ENCODE measurements at regions not wholly inside any gene's neighbourhood (a gene's known extent, or its start where the extent isn't known, plus 50 kb on each side); places are given as distances from the start of the nearest gene placed in this dataset.
"Not testable (repeated sequence)": the region's sequence is repeated elsewhere in the genome, so short reads cannot be mapped to it uniquely, and the experiment has no call there.

- no peaks in the 10 kb centered on the region for H3K4me1 Mint-ChIP-seq
- no peak overlapping the region for H3K27ac Mint-ChIP-seq
- H3K36me3 Mint-ChIP-seq = no peaks in the 10 kb centered on the region
- peaks cover 0 to 5% (median 3%) of the 10 kb centered on the region in 3 donors for H3K27me3 Mint-ChIP-seq (ENCODE audit: low read depth in 3 of 3)
- peaks cover 0 to 6% (median 2%) of the 10 kb centered on the region in 6 donors for H3K9me3 Mint-ChIP-seq
- DNase-seq = no peak
- H3K4me3 Mint-ChIP-seq = no peak overlapping the region
These were observed 381.2 kb upstream of the FAR2 start for GRCh38 chr12:28767836-28768348.

- H3K9me3 Mint-ChIP-seq = peaks cover 0 to 6% (median 2%) of the 10 kb centered on the region in 6 donors
- H3K27ac Mint-ChIP-seq = no peak overlapping the region
- H3K4me3 Mint-ChIP-seq = no peak overlapping the region
- H3K36me3 Mint-ChIP-seq = no peaks in the 10 kb centered on the region
- no peak for DNase-seq
- no peaks in the 10 kb centered on the region for H3K4me1 Mint-ChIP-seq
- H3K27me3 Mint-ChIP-seq (ENCODE audit: low read depth in 3 of 3) = peaks cover 0 to 5% (median 3%) of the 10 kb centered on the region in 3 donors
These were observed 378.8 kb upstream of the FAR2 start for GRCh38 chr12:28770322-28770721.

GRCh38 chr12:28771968-28772367 is 377.1 kb upstream of the FAR2 start:
- Mint-ChIP-seq H3K9me3 (peaks cover 0 to 7% (median 4%) of the 10 kb centered on the region in 6 donors), H3K4me3 (no peak overlapping the region), H3K27ac (no peak overlapping the region), H3K4me1 (peaks cover 0 to 6% of the 10 kb centered on the region in 2 donors), H3K27me3 (ENCODE audit: low read depth in 3 of 3) (peaks cover 0 to 5% (median 3%) of the 10 kb centered on the region in 3 donors), H3K36me3 (no peaks in the 10 kb centered on the region)
- no peak for DNase-seq

- Mint-ChIP-seq H3K4me3 (no peak overlapping the region), H3K9me3 (peaks cover 0 to 7% (median 0%) of the 10 kb centered on the region in 6 donors), H3K4me1 (peaks cover 1 to 19% of the 10 kb centered on the region in 2 donors), H3K27me3 (ENCODE audit: low read depth in 3 of 3) (peaks cover 0 to 1% (median 1%) of the 10 kb centered on the region in 3 donors), H3K36me3 (no peaks in the 10 kb centered on the region), H3K27ac (no peak overlapping the region)
- no peak for DNase-seq
These were observed 373.5 kb upstream of the FAR2 start for GRCh38 chr12:28775556-28775955.

- H3K4me1 Mint-ChIP-seq = peaks cover 1 to 19% of the 10 kb centered on the region in 2 donors
- H3K27me3 Mint-ChIP-seq (ENCODE audit: low read depth in 3 of 3) = peaks cover 0 to 1% (median 0%) of the 10 kb centered on the region in 3 donors
These were observed 372.9 kb upstream of the FAR2 start for GRCh38 chr12:28776220-28776619.

GRCh38 chr12:28776913-28777422 is 372.1 kb upstream of the FAR2 start:
- Mint-ChIP-seq H3K4me3 (no peak overlapping the region), H3K27ac (no peak overlapping the region), H3K9me3 (peaks cover 0 to 7% (median under 1%) of the 10 kb centered on the region in 6 donors), H3K4me1 (peaks cover 1 to 19% of the 10 kb centered on the region in 2 donors), H3K27me3 (ENCODE audit: low read depth in 3 of 3) (peaks cover 0 to 1% (median 0%) of the 10 kb centered on the region in 3 donors), H3K36me3 (no peaks in the 10 kb centered on the region)
- no peak for DNase-seq

More at GRCh38 chr12:28776220-28776619, 372.9 kb upstream of the FAR2 start:
- Mint-ChIP-seq H3K9me3 (peaks cover 0 to 7% (median 0%) of the 10 kb centered on the region in 6 donors), H3K4me3 (no peak overlapping the region), H3K27ac (no peak overlapping the region), H3K36me3 (no peaks in the 10 kb centered on the region)
- DNase-seq = no peak

GRCh38 chr12:28777603-28778365 is 371.3 kb upstream of the FAR2 start:
- peak in 2 of 3 donors; percentile 14 to 35 for DNase-seq
- peaks cover 1 to 27% of the 10 kb centered on the region in 2 donors for H3K4me1 Mint-ChIP-seq
- peaks cover 0 to 7% (median under 1%) of the 10 kb centered on the region in 6 donors for H3K9me3 Mint-ChIP-seq
- no peaks in the 10 kb centered on the region for H3K36me3 Mint-ChIP-seq
- peak overlapping the region in 2 of 6 donors; percentile 10 to 22 for H3K27ac Mint-ChIP-seq
- no peaks in the 10 kb centered on the region for H3K27me3 Mint-ChIP-seq (ENCODE audit: low read depth in 3 of 3)
- H3K4me3 Mint-ChIP-seq = no peak overlapping the region

GRCh38 chr12:28780096-28780495 is 369.0 kb upstream of the FAR2 start:
- DNase-seq = no peak
- Mint-ChIP-seq H3K27ac (no peak overlapping the region), H3K4me3 (no peak overlapping the region), H3K36me3 (no peaks in the 10 kb centered on the region), H3K9me3 (peaks cover 0 to 7% (median 1%) of the 10 kb centered on the region in 6 donors), H3K4me1 (peaks cover 1 to 31% of the 10 kb centered on the region in 2 donors), H3K27me3 (ENCODE audit: low read depth in 3 of 3) (no peaks in the 10 kb centered on the region)

- Mint-ChIP-seq H3K27me3 (ENCODE audit: low read depth in 3 of 3) (no peaks in the 10 kb centered on the region), H3K4me1 (peaks cover 1 to 31% of the 10 kb centered on the region in 2 donors), H3K36me3 (no peaks in the 10 kb centered on the region), H3K4me3 (no peak overlapping the region), H3K27ac (no peak overlapping the region), H3K9me3 (peaks cover 0 to 7% (median under 1%) of the 10 kb centered on the region in 6 donors)
- DNase-seq = no peak
These were observed 368.1 kb upstream of the FAR2 start for GRCh38 chr12:28780960-28781359.

- no peak for DNase-seq
- Mint-ChIP-seq H3K27me3 (ENCODE audit: low read depth in 3 of 3) (peaks cover 0 to 1% (median under 1%) of the 10 kb centered on the region in 3 donors), H3K4me1 (peaks cover 1 to 25% of the 10 kb centered on the region in 2 donors), H3K4me3 (no peak overlapping the region), H3K9me3 (peaks cover 0 to 7% (median 0%) of the 10 kb centered on the region in 6 donors), H3K27ac (no peak overlapping the region), H3K36me3 (no peaks in the 10 kb centered on the region)
These were observed 367.1 kb upstream of the FAR2 start for GRCh38 chr12:28781671-28782652.

- H3K4me1 Mint-ChIP-seq = peaks cover 0 to 18% of the 10 kb centered on the region in 2 donors
- no peak for DNase-seq
- no peak overlapping the region for H3K27ac Mint-ChIP-seq
- H3K27me3 Mint-ChIP-seq (ENCODE audit: low read depth in 3 of 3) = peaks cover 0 to 2% (median 1%) of the 10 kb centered on the region in 3 donors
- no peak overlapping the region for H3K4me3 Mint-ChIP-seq
- H3K36me3 Mint-ChIP-seq = no peaks in the 10 kb centered on the region
- H3K9me3 Mint-ChIP-seq = peaks cover 0 to 7% (median 0%) of the 10 kb centered on the region in 6 donors
These were observed 366.3 kb upstream of the FAR2 start for GRCh38 chr12:28782812-28783211.

- no peak for DNase-seq
- no peak overlapping the region for H3K27ac Mint-ChIP-seq
- no peaks in the 10 kb centered on the region for H3K36me3 Mint-ChIP-seq
- peaks cover 0 to 7% (median 0%) of the 10 kb centered on the region in 6 donors for H3K9me3 Mint-ChIP-seq
- no peak overlapping the region for H3K4me3 Mint-ChIP-seq
- peaks cover 0 to 4% (median 1%) of the 10 kb centered on the region in 3 donors for H3K27me3 Mint-ChIP-seq (ENCODE audit: low read depth in 3 of 3)
- peaks cover 0 to 10% of the 10 kb centered on the region in 2 donors for H3K4me1 Mint-ChIP-seq
These were observed 361.9 kb upstream of the FAR2 start for GRCh38 chr12:28787151-28787550.

GRCh38 chr12:28788256-28788655 is 360.8 kb upstream of the FAR2 start:
- H3K9me3 Mint-ChIP-seq; H3K4me3 Mint-ChIP-seq; H3K27ac Mint-ChIP-seq; H3K4me1 Mint-ChIP-seq; H3K27me3 Mint-ChIP-seq (ENCODE audit: low read depth in 3 of 3); H3K36me3 Mint-ChIP-seq; DNase-seq: not testable (repeated sequence)
